GM21619 (cell line): ENCODE measurements at regions not wholly inside any gene's neighbourhood (a gene's known extent, or its start where the extent isn't known, plus 50 kb on each side); places are given as distances from the start of the nearest gene placed in this dataset.

Source experiments
- ATAC-seq: cut with Tn5 transposase; IDR thresholded peaks from one replicate; pipeline ENCODE4 v1.9.1; 2021; ENCODE audit not compliant: unreplicated experiment

GRCh38 chr5:4542145-4542778, 597.9 kb upstream of the ADAMTS16 start:
- ATAC-seq = no peak

DNA sequence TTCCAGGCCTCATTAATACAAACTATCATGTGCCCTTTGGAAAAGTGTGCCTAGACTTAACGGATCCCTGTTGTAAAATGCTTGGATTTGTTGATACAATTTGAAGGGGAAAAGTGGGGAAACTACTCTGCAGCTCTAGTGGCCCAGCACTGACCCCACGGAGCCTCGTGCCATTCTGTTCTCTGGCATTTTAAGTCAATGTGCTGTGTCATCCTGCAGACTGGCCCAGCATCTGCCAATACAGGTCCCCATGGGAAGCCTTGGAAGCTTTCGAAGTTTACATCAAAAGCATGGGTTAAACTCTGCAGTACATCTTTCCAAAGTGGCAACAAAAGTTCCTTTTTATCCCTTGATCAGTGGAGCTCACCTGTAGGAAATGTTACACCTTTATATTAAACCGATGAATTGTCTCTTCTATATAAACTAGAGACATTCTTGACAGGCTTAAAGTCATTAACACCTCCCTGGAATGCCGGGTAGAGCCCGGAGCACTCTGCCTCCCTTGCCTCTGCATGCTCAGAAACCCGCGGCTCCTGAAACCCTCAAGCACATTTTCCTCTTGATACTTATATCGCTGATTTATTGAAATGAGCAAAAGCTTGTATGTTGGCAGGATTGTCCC, 596.0 kb upstream of the ADAMTS16 start:
- ATAC-seq = no peak

GRCh38 chr5:4547547-4547946, 592.6 kb upstream of the ADAMTS16 start:
- ATAC-seq = no peak

DNA sequence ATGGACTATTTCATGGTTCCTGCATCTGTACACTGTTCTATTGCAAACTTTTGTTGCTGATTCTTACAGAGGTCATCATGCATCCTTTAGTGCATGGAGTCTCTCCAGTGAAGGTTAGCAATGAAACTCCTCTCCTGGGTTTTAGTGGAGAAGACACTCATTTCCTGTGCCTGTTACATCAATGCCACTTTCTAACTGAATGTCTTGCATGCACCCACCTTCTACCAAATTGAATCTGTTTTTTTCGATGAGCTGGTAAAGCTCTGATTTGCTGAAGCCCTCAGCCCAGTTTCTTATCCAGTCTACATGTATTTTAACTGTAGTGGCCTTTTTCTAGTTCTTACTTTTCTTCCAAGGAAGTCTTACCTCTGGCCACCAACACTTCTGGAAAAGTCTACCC, 591.8 kb upstream of the ADAMTS16 start:
- no peak for ATAC-seq

DNA sequence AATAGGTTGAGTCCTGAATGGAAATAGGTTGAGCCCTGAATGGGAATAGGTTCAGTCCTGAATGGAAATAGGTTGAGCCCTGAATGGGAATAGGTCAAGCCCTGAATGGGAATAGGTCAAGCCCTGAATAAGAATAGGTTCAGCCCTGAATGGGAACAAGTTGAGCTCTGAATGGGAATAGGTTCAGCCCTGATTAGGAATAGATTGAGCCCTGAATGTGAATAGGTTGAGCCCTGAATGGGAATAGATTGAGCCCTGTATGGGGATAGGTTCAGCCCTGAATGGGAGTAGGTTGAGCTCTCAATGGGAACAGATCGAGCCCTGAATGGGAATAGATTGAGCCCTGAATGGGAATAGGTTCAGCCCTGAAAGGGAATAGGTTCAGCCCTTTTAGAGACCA, 590.8 kb upstream of the ADAMTS16 start:
- ATAC-seq = no peak

- no peak for ATAC-seq
These were observed 589.1 kb upstream of the ADAMTS16 start for GRCh38 chr5:4551034-4551433.

DNA sequence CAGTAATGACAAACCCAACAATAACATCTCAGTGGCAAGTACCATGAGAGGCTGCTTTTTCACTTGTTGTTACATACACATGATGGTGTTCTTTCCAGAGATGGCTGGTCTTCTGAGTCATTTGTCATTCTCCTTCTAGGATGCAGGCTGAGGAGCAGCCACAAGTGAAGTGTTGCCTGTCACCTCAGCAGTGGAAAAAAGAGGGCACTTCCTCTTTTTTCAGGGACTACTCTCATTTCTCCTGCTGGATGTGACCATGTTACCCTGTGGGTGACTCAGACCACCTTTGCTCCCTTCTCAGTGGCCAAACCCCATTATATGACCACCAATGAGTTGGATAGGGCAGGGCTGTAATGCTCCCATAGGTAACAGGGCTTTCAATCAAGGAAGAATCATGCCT, 587.0 kb upstream of the ADAMTS16 start:
- ATAC-seq = no peak

DNA sequence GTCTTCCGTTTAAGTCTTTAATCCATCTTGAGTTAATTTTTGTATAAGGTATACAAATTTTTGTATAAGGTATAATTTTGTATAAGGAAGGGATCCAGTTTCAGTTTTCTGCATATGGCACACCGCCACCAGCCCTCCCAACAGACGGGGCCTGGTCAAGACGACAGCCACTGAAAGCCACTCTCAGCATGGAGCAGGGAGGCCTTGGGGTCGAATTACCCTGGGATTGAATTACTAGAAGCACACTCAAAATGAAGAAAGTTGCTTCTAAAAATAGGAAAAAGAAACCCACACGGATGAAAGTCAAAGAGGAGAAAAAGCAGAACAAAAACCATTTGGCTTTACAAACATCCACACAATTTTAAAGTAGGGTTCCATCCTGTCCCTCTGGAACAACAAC, 586.2 kb upstream of the ADAMTS16 start:
- no peak for ATAC-seq

DNA sequence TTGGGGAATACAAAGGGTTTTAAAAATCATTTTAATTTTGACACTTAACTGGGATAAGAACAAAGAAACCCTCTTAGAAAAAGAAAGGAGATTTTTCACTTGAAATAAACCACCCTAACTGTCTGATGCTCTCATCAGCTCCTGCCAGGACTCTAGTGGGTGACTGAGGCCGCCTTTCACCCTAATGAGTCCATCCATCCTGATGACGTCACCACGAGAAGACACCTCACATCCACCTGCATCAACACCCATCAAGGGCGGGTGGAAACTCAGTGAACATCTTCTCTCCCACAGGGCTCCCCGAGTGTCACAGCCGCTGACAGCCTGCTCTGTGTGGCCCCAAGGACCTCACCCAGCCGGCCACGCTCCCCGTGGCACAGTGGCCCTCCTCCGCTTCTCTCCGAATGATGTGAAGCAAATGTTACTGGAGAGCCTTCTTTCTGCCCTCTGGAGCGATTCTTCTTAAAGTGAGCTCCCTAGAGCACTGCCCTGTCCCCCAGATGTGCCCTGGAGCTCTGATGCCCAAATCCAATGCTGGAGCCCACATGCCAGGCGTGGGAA, 584.3 kb upstream of the ADAMTS16 start:
- ATAC-seq = no peak

DNA sequence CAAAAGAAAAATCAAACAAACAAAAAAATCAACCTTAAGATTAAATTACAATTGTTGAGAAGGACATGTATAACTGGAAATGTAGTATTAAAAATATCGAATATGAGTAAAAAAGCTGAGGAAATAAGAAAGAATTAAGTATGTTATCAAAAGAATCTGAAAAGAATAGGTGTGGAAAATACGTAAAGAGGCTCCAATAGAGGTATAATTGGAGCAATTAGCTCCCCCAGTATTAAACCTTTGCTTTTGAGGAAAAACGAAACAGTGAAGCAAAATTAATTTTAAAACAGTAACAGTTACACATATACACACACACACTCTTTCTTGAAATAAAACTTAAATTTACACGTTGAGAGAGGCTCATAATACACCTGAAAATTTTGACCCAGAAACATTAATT, 578.7 kb upstream of the ADAMTS16 start:
- ATAC-seq = no peak

DNA sequence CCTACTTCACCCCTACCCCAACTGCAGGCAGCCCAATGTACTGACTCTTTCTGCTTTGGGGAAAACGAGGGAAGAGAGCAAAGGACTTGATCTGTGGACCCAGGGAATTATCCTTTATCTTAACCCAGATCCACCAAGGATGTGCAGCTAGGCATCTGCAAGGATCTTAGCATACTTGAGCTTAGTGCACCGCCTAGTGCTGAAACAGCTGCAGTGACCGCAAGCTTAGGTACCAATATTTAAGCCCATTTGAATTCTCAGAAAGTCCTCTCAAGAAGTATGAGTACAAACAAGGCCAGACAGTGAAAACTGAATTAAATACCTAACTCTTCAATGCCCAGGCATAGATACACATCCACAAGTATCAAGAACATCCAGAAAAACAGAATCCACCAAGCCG, 576.7 kb upstream of the ADAMTS16 start:
- ATAC-seq = no peak

DNA sequence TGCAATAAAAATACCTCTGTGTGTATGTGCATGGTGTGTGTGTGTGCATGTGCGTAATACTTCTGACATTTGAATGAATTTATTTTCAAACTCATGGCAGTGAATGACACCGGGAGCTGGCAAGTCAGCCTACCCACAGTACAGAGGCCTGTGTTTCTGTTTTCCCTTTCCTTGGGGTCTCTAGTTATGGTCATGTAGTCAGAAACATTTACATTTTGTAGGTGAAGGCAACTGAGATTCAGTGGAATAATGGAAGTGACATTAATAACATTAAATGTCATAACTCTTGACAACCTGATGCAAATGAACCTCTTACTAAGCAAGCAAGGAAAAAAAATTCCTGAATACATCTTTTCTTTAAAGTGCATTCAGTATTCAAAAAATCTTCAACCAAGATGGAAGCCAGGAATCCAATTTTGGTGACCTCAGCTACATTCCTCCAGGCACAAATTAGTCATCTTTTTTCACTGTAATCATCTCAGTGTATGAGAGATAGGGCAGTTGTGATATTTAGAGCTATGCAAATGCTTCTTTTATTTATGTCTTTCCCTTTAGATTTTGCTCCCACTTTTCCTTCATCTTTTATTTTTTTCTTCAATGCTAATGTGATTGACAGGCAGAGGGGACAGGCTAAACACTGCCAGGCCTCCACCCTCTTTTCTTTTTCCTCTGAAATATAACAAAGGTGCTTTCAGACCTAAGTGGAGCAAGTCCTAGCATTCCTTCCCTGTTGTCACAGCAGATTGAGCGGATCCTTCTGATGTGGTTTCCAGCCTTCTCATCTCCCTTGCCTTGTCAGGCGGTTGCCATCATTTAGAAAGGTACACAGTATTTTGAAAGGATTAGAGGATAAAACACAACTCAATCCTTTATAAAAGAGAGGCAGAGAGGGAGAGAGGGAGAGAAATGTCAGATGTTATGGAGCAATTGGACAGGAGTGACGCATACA, 569.8 kb upstream of the ADAMTS16 start:
- ATAC-seq = no peak

- no peak for ATAC-seq
These were observed 568.7 kb upstream of the ADAMTS16 start for GRCh38 chr5:4571248-4571948.

DNA sequence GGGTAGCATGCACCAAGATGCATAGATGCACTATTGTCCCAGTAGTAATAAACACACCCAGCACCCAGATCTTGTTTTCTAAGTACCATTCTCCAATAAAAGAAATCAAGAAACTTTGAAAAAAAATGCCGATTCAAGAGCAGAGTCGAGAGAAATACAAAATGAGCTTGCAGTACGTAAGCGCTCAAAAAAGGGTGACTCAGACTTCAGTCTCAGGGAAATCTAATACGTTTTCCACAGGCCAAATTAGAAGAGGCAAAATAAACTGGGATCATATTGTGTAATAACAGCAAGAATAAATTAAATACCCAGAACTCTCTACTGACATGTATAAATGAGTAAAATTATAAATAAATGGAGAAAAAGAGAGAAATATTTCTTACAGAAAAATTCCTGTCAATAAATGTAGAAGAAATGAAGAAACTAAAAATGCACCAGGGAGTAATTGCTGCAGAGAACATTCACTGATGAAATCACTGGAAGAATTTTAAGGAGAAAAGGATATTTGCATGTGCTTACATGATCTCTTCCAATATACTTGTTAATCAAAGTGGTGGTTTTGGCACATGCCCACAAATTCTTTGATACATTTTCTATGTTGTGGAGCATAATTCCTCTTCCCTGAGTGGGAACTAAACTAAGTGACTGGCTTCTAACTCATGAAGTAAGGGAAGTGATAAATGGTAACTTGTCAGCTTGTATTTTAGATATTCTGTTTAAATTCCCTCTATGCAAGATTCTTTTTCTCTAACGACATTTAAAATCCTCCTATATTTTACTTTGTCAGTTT, 567.6 kb upstream of the ADAMTS16 start:
- no peak for ATAC-seq

- no peak for ATAC-seq
These were observed 564.5 kb upstream of the ADAMTS16 start for GRCh38 chr5:4575608-4576007.

DNA sequence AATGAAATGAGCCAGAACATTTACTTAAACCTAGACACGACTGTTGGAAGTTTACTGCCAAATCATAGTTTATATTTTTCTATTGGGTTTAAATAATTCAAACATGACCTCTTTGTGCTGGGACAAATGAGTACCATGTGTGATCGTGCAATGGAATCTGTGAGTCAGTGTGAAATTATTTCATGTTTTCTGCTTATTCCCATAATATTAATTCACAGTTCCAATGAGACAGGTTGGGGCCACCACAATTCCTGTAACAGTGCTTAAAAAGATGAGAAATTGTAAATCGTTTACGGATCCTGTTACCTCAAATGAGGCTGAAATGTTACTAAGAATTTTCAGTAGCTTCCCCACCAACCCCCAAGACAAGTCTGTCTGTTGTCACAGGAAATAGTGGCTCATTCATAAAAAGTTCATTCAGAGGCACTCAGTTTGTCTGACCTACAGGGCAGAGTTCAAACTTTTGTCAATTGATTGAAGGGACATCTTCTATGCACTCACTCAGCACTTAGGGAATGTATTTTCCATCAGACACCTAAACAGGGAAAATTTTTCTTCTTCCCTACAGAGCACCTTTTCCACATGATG, 563.9 kb upstream of the ADAMTS16 start:
- ATAC-seq = no peak

- ATAC-seq = no peak
These were observed 563.2 kb upstream of the ADAMTS16 start for GRCh38 chr5:4576908-4577307.

GRCh38 chr5:4579679-4580078, 560.5 kb upstream of the ADAMTS16 start:
- no peak for ATAC-seq

DNA sequence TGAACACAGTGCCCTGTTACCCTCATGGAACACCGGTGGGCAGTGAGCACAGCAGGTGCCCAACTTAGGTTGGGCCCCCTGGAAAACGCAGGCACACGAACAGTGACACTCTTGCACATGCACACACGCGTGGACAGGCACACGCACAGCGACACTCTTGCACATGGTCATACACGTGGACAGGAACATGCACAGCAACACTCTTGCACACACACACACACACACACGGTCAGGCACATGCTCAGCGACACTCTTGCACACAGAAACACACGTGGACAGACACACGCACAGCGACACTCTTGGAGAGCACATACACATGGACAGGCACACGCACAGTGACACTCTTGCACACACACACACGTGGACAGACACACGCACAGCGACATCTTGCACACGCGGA, 559.4 kb upstream of the ADAMTS16 start:
- ATAC-seq = no peak

DNA sequence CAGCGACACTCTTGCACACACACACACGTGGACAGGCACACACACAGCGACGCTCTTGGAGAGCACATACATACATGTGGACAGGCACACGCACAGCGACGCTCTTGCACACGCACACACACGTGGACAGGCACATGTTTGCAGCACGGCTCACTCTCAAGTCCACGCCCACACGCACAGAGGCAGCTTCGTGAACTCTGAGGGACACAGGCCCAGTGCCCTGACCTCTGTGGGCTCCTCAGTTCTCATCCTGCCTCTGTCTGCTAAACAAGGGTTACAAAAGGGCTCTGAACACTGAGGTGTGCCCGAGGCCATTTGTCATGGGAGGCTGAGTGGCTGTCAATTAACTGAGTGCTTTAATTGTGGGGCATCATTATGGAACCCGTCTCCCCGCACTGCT, 558.8 kb upstream of the ADAMTS16 start:
- ATAC-seq = no peak
